Upper lobe of left lung (tissue), 4 donors: ENCODE measurements at regions not wholly inside any gene's neighbourhood (a gene's known extent, or its start where the extent isn't known, plus 50 kb on each side); places are given as distances from the start of the nearest gene placed in this dataset.

Experiments used
- CTCF ChIP-seq, 6 experiments: fragments of 450-650 bp in 4 of 6; fragments of 200-600 bp in 2 of 6; sonication (generic) in 2 of 6; IDR thresholded peaks; one replicate each; pipeline ENCODE4 v1.5.1; 2016 to 2019; ENCODE audit warnings: antibody characterized with exemption in 6 of 6
- EP300 ChIP-seq, 4 donors: sonication (generic); formaldehyde crosslinking; IDR thresholded peaks; one replicate each; pipeline ENCODE4 v1.5.1; 2017; ENCODE audit warnings: antibody characterized with exemption in 4 of 4, control low read depth in 2 of 4
- POLR2AphosphoS5 ChIP-seq, 2 donors: sonication (generic); formaldehyde crosslinking; IDR thresholded peaks; one replicate each; pipeline ENCODE4 v1.5.1; 2017; ENCODE audit warnings: antibody characterized with exemption in 2 of 2

DNA sequence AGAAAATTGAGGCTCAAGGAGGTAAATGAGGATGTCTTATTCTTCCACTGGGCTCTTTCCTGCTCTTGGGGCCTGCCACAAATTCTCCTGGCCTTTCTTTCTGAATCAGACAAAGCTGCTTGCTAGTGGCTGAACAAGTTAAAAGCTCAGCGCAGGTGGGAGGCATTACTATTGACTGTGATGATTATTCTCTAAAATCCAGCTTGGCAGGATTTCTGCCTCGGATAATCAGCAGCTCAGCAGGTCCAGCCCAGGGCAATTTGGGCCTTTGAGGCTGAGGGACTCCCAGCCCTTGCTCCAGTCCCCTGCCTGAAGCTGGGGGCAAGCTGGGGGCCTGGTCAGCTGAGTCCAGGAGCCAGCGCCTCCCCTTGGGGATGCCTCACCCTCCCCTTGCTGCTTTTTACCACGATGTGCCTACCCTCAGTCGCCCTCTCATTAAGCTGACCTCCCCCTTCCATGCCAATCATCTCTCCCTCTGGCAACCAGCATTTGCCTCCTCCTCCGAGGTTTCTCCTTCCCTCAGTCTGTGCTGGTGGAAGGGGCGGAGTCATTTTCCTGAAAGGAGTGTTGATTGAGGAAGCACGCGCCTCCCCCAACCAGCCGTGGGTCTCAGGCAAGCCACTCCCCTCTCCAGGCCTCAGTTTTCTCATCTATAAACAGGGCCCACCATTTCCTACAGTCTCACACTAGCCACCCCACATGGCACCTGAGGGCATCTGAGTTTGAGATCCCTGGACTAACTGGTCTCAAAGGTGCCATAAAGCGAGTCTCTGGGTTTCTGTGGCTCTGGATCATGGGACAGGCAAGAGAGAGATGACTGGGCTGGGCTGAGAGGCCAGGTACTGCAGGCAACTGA is 60.6 kb upstream of the PRDM11 start:
- TF ChIP-seq EP300 (IDR thresholded peaks at IDR 0.05) (no peak), CTCF (IDR thresholded peaks at IDR 0.05) (no peak), POLR2AphosphoS5 (IDR thresholded peaks at IDR 0.05) (no peak)
